Endometrium (tissue), 2 donors: ENCODE measurements at regions not wholly inside any gene's neighbourhood (a gene's known extent, or its start where the extent isn't known, plus 50 kb on each side); places are given as distances from the start of the nearest gene placed in this dataset.

Experiments used
- FAIRE-seq: peaks from 2 replicates; lab custom pipeline; 2012; peaks lifted over from hg19 to GRCh38; lab: Jason Lieb, UNC
- donor health status: control.
- donor health status: control.

DNA sequence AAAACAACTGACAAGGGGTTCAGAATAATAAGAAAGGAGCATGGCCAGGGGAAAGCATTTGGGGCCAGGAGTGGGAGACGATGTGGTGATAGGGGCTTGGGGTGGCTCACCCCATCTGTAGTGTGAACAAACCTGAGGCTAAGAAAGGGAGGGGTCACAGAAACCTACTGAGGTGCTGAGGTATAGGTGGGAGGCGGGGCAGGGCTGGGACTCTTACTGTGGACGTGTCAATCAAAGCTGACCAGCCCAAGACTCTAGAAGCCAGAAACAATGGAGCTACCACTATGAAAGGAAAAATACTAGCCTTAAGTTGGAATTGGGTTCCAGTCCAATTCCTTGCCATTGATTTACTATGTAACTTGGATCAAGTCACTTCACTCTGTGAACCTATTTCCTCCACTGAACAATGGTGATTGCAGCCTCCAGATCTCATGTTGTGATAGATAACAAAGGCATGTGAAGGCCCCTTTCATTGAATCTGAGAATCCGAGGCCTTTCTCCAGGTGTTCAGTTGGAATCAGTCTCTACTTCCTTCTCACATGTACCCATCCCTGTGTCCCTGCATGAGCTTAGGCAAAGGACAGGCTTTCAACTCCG lies 260.9 kb upstream of the HES1 start:
- FAIRE-seq = no peak

DNA sequence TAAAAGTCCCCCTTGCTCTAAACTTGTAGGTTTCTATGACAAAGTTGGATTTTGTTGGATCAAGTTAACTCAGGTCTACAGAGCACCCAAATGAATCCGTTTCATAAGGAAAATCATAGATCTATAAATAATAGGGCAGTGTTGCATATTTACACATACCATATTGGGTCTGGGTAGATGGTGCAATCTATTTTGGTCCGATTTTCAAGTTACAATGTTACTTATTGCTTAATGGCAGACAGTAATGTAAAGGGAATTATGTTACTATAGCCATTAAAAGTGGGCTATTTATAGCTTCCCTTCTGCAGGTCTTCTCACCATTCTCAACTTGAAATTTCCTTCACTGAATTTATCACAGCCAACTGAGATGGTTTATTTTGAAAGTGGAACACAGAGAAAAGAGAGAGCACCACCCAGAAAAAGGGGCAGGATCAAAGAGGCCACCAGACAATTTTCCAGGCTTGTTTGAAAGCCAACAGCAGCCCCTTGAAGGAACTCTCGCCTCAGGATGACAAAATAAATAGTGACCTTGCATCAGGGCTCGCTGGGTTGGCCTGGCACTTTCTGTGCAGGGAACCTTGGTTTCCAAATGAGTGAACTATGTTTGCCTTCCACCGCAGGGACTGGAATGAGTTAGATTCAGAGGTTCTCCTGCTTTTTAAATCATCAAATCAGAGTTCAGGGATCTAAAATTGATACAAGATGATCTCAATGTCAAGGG lies 260.2 kb upstream of the HES1 start:
- FAIRE-seq = no peak

DNA sequence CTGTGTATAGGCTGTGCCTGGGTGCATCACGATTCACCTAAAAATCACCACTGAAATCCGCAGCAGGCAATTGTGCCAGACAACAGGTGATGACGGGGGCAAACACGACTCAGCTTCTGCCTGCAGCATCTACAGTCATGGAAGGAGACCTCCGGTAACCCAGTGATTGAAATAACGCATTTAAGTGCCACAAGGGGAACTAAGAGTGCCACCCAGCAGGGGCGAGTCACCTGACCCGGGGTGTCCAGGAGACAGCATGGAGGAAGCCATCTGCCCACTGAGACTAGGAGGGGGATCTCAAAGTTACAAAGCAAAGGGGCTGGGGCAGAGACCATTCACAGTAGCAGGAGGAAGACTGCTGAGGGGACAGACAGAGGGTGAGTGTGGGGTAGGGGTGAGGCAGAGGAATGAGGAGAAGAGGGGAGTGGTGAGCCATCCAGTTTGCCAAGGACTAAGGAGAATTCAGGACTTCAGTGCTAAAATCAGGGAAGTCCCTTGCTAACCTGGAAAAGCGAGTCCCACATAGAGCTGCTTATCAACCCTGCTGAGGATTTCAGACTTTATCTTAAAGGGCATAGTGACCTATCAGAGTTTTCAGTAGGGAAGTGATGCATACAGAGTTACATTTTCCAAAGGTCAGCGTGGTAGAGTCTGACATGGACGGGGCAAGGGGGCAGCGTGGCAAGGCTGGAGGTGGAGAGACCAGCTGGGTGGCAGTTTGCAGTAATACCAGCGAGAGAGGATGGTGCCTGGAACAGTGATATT lies 256.7 kb upstream of the HES1 start:
- FAIRE-seq = no peak

DNA sequence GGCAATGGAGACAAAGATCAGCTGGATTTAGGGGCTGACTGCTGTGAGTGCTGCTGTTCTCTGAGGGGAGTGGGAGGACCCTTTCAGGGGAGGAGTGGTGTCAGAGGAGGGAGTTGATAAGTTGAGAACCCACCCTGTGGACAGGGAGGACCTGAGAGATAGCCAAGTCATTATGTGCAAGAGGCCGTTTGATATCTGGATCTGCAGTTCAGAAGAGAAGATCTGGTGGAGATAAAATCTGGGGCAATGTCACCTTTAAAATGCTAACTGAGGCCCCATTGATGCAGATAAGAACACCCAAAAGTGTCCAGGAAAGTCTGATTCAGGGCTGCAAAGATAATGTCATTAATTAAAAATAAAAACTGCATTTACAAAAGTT lies 256.1 kb upstream of the HES1 start:
- FAIRE-seq = no peak

DNA sequence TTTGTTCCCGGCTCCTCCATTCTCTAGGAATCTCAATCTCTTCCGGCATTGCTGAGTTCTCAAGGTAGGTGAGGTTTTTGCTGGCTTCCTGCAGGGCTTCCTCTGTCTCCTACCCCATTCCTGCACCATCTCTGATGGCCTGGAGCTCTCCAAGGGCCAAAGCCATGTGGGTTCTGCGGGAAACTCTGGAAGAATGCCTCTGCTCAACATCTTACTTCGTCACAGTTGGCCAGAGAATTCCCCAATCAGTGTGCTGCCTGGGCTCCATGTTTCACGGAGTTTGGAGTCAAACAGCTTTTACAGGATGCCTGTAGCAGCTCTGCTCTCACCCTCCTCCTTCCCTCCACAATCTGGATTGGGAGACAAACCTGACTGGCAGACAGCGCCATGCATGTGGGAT lies 253.9 kb upstream of the HES1 start:
- no peak for FAIRE-seq

DNA sequence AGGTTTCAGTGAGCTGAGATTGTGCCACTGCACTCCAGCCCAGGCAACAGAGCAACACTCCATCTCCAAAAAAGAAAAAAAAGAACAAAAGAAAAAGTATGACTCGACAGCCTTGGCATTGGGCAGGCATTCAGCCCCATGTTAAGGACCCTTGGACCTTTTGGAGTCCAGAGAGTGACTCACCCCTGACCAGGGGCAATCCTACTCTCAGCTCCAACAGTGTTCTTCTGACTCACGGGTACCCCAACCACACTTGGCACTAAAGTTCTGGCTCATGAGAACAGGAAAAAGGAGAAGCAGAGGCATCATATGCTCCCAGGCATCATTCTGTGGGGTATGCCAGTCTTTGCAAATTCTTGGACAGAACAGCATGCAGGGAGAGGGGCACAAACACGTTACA lies 252.4 kb upstream of the HES1 start:
- FAIRE-seq = no peak

DNA sequence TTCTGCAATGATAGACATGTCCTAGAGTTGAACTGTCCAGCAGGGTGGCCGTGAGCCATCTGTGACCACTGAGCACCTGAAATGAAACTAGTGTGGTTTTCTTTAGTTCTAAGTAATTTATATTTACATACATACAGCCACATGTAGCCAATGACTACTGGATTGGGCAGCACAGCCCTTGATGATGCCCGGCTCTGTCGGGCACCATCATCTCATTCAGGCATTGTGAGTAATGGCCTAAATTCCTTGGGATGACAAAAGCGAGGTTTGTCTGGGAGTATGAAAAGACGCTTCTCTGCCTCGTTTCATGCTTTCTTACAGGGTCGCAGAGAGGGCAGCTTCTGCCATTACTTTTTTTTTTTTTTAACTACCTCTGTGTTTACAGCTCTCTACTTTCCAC lies 251.9 kb upstream of the HES1 start:
- FAIRE-seq = no peak

DNA sequence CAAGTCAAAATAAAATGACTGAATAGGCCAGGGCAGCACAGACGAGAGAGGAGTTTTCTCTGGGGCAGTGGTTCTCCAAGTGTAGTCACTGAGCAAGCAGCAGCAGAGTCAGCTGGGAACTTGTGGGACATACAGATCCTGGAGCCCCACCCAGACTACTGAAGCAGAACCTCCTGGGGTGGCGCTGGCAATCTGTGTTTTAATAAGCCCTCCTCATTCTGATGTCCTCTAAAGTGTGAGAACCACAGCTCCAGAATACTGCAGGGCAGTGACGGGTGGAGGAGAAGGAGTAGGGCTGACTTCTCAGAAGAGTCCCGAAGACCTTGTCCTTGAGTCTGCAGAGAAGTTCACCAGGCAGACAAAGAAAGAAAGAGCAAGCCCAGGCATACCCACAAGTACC lies 251.3 kb upstream of the HES1 start:
- FAIRE-seq = no peak

DNA sequence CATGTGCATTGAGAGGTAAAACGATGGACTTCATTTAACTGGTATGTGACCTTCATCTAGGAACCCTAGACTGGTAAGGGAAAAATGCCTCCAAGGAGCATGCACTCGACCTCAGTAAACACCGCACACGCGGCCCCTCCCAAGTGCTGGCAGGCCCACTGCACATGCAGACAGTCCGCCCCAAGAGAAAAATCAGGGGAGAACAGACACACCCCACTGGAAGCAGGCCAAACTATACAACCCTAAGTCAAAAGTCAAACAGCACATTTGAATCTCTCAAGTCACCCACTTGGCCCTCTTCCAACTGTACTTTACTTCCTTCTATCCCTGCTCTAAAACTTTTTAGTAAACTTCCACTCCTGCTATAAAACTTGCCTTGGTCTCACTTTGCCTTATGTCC lies 250.1 kb upstream of the HES1 start:
- FAIRE-seq = no peak

DNA sequence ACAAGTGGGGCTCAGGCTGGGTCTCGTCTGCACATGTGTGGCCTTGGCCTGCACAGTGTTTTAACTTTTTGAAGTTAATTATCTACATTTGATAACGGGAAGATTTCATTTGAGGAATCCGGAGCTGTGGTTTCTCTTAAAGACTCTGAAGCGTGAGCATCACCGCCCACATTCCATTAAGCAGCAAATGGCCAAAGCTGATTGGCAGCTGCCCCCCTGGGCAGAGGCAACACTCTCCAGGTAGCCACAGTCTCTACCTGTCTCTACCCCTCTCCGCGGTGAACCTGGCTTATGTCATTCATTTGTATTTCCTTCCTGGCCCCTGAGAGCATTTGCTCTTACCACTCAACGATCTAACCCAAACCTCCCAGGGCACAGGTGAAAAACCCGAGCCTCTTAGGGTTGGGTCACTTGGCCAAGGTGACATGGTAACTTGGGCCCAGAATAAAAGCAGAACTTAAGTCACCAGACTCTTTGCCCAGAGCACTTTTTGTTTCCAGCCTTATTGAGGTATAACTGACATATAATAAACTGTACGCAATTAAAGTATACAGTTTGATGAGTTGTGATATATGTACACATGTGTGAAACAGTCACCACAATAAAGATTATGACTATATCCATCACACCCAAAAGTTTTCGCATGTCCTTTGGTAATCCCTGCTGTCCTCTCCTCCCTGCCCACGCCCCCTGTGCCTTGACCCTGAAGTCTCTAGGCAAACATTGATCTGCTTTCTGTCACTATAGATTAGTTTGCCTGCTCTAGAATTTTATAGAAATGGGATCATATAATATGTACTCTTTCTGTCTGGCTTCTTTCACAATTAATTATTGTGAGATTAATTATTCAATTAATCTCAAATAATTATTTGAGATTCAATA lies 245.7 kb upstream of the HES1 start:
- no peak for FAIRE-seq

DNA sequence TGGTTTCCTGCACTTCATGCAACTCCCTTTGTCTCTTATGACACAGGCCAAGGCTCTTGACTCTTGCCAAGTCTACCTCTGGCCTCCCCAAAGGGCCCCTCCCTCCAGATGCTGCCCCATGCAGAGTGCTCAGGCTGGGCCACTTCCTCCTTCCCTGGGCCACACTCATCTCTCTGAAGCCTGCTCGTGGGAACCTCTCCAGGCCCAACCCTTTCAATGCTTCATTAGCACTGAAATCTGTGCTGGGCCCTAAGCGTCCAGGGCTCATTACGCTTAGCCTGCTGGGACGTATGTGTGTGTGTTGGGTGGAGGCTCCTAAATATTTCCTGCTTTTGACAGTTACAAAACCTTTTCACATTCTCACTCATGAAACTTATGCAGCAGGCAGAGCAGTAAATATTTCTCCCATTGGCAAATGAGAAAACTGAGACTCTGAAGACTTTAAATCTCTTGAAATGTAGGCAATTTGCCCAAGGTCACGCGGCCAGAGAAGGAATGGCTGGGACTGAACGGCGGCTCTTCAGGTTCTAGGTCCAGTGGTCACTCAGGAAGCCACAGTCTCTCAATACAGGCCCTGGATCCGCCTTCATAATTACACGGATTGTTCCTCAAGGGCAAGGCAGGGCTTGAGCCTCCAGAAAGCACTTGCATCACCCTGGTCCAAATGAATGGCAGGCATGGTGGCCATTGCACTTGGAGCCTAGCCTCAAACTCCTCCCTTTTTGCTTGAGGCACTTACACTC lies 241.7 kb upstream of the HES1 start:
- no peak for FAIRE-seq

DNA sequence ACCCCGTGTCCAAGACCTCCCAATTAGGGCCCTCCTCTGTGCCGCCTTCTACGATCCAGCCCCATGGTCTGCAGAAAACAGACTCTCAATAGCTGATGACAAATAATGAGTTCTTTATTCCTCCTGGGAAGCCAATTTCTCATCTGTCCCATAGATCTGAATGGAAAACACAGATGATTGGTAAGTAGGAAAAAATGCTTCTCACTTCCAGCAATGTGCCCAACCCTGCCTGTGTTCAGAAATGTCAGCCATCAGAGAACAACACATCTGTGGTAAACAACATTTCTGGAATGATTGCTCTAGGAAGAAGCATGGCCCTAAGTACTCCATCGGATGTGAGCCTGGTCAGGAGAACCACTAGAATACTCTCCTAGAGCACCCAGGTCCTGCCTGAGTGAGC lies 240.5 kb upstream of the HES1 start:
- no peak for FAIRE-seq

DNA sequence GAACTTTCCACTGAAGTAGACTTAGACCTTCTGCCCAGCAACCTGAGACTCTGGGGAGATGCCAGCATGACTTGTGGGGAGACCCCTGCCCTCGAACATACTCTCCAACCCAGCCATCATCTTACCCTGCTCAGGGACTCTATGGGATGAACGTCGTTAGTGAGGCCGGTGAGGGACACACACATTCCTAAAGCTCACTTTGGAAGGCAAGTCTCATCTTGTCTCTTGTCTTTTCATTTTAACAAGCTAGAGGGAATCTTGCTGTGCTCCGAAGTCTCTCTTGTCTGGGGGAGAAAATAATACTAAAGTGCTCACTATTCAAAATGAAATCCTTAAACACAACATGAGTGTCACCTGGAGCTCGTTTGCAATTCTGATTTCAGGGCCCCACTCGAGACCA lies 239.5 kb upstream of the HES1 start:
- no peak for FAIRE-seq

DNA sequence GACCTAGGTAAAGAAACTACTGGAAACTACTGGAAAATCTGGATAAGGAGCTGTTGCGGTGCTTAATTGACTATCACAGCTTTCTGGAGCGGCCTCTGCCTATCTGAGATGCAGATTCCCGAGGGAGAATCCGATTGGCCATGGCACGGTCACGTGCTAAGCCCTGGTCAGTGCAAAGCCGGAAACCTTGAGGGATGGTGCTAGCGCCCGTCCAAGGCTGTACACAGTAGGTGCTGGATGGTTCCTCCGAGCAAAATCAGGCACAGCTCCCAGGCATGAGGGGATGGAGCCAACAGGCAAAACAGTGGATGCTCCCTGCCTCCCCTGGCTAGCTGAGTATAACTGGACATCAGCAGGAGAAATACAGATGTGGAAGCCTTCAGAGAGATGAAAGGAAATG lies 238.7 kb upstream of the HES1 start:
- FAIRE-seq = no peak

DNA sequence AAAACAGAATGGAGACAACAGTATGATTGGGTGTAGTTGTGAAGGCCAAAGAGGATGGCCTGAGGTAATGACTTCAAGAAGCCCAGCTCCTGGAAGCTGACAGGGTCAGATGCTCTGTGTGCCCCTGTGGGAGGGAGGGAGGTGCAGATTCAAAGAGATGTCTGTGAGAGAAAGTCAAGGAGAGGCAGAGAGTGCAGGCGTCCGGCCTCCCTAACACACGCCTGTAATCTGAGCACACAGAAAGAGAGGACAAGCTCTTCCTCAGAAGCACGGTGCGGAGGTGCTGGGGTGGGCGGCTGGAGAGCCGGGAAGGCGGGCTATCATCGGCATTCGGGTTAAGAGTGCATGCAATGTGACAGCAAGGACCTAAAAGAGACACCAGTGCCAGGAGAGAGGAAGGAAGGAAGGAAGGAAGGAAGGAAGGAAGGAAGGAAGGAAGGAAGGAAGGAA lies 238.2 kb upstream of the HES1 start:
- no peak for FAIRE-seq

DNA sequence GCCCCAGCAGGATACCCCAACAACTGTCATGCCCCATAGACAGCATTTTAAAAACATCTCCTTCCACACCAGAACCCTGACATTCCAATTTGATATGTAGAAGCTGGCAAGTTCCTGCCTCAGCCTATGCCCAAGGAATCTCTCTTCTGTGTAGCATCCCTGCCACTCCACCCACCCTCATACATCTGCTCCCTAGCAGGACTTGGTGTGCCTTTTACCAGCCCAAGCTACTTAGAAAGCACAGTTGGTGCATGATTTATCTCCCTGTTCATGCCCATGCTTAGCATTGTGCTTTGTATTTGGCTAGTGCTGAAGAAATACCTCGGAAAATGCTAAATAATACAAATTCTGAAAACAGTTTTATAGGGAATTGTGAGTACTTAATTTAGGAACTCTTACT lies 236.9 kb upstream of the HES1 start:
- FAIRE-seq = no peak

DNA sequence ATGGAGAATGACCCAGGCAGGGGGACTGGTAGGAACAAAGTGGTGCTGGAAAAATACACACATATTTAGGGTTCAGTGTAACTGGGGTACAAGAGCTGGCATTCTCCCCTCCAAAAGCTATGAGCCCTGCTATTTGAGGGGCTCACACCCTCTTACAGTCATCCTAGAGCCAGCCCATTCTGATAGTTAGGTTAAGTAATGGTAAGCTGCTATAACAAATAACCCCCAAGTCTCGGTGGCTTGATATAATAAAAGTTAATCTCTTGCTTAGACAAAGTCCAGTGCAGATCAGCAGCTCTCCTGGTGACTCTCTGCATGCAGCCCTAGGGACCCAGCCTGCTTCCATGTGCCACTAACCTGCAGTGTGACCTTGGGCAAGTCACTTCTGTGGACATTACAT lies 234.9 kb upstream of the HES1 start:
- no peak for FAIRE-seq

DNA sequence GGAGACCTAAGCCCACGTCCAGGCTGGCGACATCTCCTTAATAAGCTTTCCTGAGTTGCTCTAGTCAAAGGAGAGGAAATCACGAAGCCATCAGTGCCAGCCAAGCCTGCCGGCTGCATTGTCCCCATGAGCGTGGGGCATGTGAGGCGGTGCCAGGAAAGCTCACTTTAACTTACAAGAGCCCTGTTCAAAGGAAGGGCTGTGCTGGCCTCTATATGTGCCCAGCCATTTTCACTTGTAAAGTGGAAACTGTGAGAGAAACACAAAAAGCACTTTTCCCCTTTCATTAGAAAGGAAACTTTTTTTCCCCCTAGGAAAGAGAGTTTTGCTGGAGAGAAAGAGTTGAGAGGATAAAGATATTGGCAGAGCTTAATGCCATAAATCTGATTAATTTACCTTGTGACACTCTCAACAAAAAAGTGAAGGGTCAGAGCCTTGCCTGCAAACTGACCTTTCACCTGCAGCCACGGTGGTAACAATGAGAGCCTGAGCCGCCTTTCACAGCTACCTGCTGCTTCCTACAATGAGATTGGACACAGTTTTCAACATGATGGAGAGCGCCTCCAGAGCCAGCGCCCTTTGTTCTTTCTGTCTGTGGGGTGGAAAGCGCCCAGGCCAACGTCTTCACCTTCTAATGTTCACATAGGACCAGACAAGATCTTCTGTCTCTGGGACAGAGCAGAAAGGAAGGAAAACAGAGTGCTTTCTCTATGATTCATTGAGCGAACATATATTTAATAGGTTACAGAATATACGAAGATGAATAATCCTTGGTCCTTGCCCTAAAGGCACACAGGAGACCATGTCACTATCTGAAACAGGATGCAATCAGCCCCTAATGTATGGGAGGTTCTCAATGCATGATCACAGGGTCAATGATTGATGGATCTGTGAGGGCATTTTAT lies 233.1 kb upstream of the HES1 start:
- no peak for FAIRE-seq

DNA sequence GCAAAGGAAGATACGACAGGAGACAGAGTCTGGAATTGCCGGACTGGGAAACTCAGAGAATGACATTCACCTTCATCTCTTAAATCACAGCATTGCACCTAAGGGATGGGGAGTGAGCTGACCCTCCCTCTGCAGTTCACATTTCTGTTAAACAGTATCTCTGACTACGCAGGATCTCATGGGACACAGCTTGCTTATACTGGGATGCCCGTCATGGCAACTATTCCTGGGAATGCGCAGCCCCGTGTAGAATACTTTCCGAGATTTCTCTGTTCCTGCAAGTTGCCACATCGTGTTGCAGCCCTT lies 232.5 kb upstream of the HES1 start:
- no peak for FAIRE-seq

DNA sequence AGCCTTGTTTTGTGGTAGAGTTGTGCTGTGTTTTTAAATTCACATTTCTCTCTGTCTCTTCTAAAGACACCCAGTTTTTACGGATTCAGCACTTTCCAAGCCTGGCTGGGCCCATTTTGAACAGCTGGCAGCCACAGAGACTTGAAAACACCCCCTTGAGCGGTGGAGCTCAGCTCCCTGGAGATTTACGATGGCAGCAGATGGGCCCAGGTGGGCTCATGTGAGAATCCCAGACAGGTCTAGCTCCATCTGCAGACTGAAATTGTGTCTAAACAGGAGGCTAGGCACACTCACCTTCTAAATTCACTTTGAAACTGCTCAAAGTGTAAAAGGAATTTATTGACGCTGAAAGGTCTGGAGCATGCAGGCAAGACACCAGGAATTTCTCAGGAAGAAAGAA lies 232.0 kb upstream of the HES1 start:
- no peak for FAIRE-seq
